T47D (cell line): ENCODE measurements at regions not wholly inside any gene's neighbourhood (a gene's known extent, or its start where the extent isn't known, plus 50 kb on each side); places are given as distances from the start of the nearest gene placed in this dataset.
A peak's percentile ranks its signal among the peaks of the same experiment; 100 is the strongest.

Source experiments
- DNase-seq, 2 experiments: peaks; one replicate each; pipeline versions ENCODE4 v3.0.0 to v3.0.0-alpha.2; 2011 to 2012; ENCODE audit warnings: low read depth in 1 of 2, low spot score in 1 of 2
- JUND ChIP-seq: IDR thresholded peaks from 2 replicates; pipeline ENCODE4 v1.6.1; 2012; ENCODE audit warnings: low read depth
- in situ Hi-C: cut with HindIII; loops from 2 replicates; pipeline ENCODE4 v1.10.0; 2016; ENCODE audit warnings: low sequenced_read_pairs, low pct_unique_long_range_greater_than_20kb

DNA sequence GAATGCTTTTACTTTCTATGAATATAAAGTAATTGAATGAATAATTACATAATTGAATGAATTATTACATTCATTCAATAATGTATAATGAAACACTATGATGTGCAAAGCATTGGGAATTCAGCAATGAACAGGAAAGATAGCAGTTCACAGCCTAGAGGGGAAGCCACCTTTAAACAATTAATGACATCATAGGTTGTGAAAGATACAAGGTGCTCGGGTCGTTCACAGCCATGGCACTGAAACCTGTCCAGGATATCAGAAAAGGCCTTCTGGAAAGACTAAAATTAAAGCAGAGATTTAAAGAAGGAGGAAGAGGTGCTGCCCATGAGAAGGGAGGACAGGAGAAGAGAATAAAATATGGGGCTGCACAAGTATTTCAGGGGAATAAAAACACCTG lies 171.4 kb upstream of the KLF4 start:
- in situ Hi-C loops, result no loop called here

GRCh38 chr9:107653263-107653821 lies 163.8 kb upstream of the KLF4 start:
- in situ Hi-C loops, result no loop called here
- TF ChIP-seq JUND, result no peak
- DNase-seq, result peak in 1 of 2 experiments; percentile 24

More for the DNA sequence above, 171.4 kb upstream of the KLF4 start:
- DNase-seq, result no peak
- TF ChIP-seq JUND, result no peak

DNA sequence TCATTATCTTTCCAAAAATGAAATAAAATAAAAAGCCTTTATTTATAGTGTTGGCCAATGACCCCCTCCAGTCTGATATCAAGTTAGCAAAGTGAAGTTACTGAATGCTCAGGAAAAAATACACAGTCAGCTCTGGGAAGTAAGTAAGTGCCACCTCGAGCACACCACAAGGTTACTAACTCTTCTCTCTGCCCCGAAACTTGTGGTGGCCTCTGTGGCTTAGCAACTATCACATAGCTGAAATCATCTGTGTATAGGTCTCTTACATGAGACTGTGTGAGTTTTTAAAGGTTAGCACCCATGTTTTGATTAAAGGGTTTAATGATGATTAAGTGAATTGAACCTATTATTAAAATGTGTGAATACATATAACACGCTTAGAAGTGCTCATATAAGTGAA lies 161.4 kb upstream of the KLF4 start:
- in situ Hi-C loops, result no loop called here
- DNase-seq, result no peak
- TF ChIP-seq JUND, result no peak

GRCh38 chr9:107650321-107650720 lies 160.8 kb upstream of the KLF4 start:
- in situ Hi-C loops, result no loop called here
- no peak for TF ChIP-seq JUND
- DNase-seq, result no peak

DNA sequence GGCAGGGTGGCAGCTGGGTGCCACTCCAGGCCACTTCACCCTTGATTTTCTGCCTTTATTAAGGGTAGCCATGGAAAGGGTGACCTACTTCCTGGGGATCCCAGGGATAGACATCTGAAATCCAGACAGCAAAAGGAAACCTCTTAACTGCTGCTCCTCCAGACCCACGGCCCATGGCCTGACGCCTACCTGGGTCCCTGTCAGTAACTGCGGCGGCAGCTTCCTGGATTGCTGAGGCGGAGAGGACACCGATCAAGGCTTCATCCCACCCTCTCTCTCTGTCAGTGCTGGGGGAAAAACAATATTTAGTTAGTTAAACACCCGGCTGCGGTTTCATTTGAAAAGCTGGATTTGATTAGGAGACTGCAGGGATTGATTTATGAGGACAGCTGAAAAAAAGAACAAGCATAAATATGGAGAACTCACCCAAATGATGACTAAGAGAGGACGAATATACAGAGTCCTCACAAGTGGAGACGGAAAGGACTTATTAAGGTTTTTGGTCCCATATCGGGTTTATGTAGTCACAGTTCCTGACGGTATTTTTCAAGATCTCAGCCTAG lies 158.7 kb upstream of the KLF4 start:
- TF ChIP-seq JUND, result no peak
- no peak for DNase-seq
- in situ Hi-C loops, result no loop called here

GRCh38 chr9:107647611-107648010 lies 158.0 kb upstream of the KLF4 start:
- TF ChIP-seq JUND, result no peak
- no peak for DNase-seq
- in situ Hi-C loops, result no loop called here

DNA sequence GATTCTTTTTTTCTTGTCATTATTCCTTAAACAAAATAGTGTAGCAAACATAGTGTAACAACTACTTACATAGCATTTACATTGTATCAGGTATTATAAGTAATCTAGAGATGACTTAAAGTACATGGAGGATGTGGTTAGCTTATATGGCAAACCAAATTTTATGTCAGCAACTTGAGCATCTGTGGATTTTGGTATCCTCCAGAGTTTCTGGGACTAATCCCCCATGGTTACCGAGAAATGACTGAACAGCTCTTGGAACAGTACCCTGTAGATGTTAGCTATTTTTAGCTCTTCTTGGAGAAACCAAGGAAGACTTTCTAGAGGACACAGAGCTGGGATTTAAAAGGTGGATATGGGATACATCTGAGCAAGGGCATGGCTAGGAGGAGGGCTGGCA lies 157.6 kb upstream of the KLF4 start:
- in situ Hi-C loops, result no loop called here
- DNase-seq, result no peak
- TF ChIP-seq JUND, result no peak

DNA sequence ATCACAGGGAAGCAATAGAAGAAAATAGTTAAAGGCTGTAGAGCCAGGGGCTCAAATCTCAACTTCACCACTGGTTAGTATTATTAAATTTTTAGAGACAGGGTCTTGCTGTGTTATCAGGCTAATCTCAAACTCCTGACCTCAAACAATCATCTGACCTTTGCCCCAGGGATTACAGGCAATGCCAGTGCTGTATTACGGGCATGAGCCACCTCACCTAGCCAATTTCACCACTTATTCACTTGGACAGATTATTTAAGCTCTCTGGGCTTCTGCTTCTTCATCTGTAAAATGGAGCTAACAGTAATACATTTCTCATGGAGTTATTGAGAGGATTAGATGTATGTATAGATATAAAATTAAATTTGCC lies 155.9 kb upstream of the KLF4 start:
- no peak for DNase-seq
- in situ Hi-C loops, result no loop called here
- TF ChIP-seq JUND, result no peak

- no peak for DNase-seq
- TF ChIP-seq JUND, result no peak
- in situ Hi-C loops, result no loop called here
Observed at GRCh38 chr9:107644733-107645463, 155.3 kb upstream of the KLF4 start.

- TF ChIP-seq JUND, result no peak
- no peak for DNase-seq
- in situ Hi-C loops, result no loop called here
Observed at GRCh38 chr9:107639426-107639825, 149.9 kb upstream of the KLF4 start.

DNA sequence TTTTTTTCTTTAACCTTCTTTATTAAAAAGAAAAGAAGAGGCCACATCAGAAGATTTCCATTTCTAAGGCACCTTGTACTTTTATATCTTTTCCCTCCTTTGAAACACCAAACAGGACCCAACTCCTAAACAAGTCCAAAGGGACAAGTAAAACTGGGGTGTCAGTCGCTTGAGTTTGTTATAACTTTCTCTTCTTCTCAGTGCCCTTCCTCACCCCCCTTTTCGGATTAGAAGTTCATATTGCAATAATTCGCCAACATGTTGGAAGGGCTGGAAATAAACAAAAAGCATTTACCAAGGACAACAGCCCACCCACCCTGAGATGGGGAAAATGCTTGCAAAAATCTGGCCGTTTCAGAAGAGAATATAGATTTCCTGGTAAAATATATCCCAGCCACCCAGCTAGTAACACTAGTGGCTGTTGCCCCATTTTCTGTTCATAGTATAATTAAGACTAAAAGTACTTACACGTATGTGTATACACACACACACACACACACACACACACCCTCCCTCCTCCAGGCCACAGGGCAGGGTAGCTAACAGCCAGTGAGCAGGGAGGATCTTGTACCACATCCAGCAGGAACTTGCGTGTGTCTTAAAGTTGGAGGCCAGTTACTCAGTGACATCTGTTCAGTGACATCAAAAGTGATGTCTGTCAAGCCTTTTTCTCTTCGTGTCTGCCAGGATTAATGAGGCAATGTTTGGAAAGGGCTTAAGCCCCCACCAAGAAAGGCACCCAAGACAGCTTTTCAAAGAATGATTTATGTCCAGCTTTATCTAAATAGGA lies 149.1 kb upstream of the KLF4 start:
- in situ Hi-C loops, result no loop called here
- DNase-seq, result no peak
- no peak for TF ChIP-seq JUND

GRCh38 chr9:107637421-107638420 lies 148.2 kb upstream of the KLF4 start:
- DNase-seq, result peak; percentile 44 to 81
- in situ Hi-C loops, result no loop called here
- TF ChIP-seq JUND, result no peak
